Skeletal muscle tissue (tissue), 4 donors: ENCODE measurements at regions not wholly inside any gene's neighbourhood (a gene's known extent, or its start where the extent isn't known, plus 50 kb on each side); places are given as distances from the start of the nearest gene placed in this dataset. TPM values are rescaled to one million over a fixed set of nuclear protein-coding genes. Genes with fewer than 3 reads are reported as not detected.
"Not testable (repeated sequence)": the region's sequence is repeated elsewhere in the genome, so short reads cannot be mapped to it uniquely, and the experiment has no call there.

ENCODE experiments used
- H3K27ac ChIP-seq: one replicate; pipeline ENCODE4 v1.7.0; 2013; ENCODE audit warnings: mild to moderate bottlenecking, low read depth, low read length, inconsistent platforms
- H3K27me3 ChIP-seq, 3 donors: one replicate each; pipeline ENCODE4 v1.7.0; 2013; ENCODE audit warnings: low read length in 3 of 3; ENCODE audit not compliant: control insufficient read depth in 3 of 3, insufficient read depth in 3 of 3
- H3K36me3 ChIP-seq, 3 donors: one replicate each; pipeline ENCODE4 v1.7.0; 2013; ENCODE audit warnings: low read length in 3 of 3; ENCODE audit not compliant: control insufficient read depth in 3 of 3, insufficient read depth in 3 of 3
- H3K4me1 ChIP-seq, 3 donors: one replicate each; pipeline ENCODE4 v1.7.0; 2013; ENCODE audit warnings: low read length in 3 of 3, mild to moderate bottlenecking in 3 of 3; ENCODE audit not compliant: control insufficient read depth in 3 of 3, insufficient read depth in 3 of 3
- H3K4me3 ChIP-seq, 3 donors: one replicate each; pipeline ENCODE4 v1.7.0; 2013; ENCODE audit warnings: low read length in 3 of 3
- H3K9ac ChIP-seq, 3 donors: one replicate each; pipeline ENCODE4 v1.7.0; 2013; ENCODE audit warnings: low read length in 3 of 3, mild to moderate bottlenecking in 3 of 3, moderate library complexity in 2 of 3, low read depth in 1 of 3
- H3K9me3 ChIP-seq, 3 donors: one replicate each; pipeline ENCODE4 v1.7.0; 2013; ENCODE audit warnings: low read length in 3 of 3; ENCODE audit not compliant: control insufficient read depth in 3 of 3
- small RNA-seq: library from RNA; depleted of rRNA; stranded (forward); fragments of <200 nt; gene quantifications from one replicate; pipeline ENCODE3, GENCODE V24; 2014
- donor health status: Osteomylitis.

GRCh38 chr9:111096051-111096450 lies 57.8 kb upstream of the LPAR1 start:
- peaks cover 0 to 3% (median 0%) of the 10 kb centered on the region in 3 donors for H3K27me3 ChIP-seq
- no peaks in the 10 kb centered on the region for H3K36me3 ChIP-seq
- no peak overlapping the region for H3K4me3 ChIP-seq
- no peaks in the 10 kb centered on the region for H3K9me3 ChIP-seq
- H3K9ac ChIP-seq: no peak overlapping the region
- H3K4me1 ChIP-seq: peaks cover 0 to 2% (median 0%) of the 10 kb centered on the region in 3 donors
- H3K27ac ChIP-seq: no peak overlapping the region

DNA sequence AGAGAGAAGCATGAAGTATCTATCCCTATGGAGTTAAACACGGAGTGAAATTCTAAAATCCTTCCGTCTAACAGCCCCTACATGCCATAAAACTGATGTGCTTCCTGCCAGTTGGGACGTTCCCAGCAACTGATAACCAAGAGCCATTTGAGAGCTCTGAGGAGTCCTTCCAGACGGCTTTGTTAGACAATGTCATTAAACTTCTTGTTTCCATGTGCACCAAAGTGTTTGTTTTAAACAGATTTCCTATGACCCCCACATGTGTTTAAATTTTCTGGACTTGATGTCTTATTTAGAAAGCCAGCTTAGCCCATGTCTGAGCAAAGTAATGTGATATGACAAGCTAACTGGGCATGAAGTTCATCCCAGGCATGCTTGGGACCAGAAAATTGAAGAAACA lies 57.2 kb upstream of the LPAR1 start:
- H3K9ac ChIP-seq: no peak overlapping the region
- H3K4me1 ChIP-seq: peaks cover 0 to 2% (median 0%) of the 10 kb centered on the region in 3 donors
- peaks cover 0 to 3% (median 0%) of the 10 kb centered on the region in 3 donors for H3K27me3 ChIP-seq
- H3K4me3 ChIP-seq: no peak overlapping the region
- no peaks in the 10 kb centered on the region for H3K9me3 ChIP-seq
- H3K36me3 ChIP-seq: no peaks in the 10 kb centered on the region
- H3K27ac ChIP-seq: peak overlapping the region; percentile 58

- Histone ChIP-seq H3K27ac (peak overlapping the region; percentile 58), H3K27me3 (peaks cover 0 to 3% (median 0%) of the 10 kb centered on the region in 3 donors), H3K36me3 (no peaks in the 10 kb centered on the region), H3K9me3 (no peaks in the 10 kb centered on the region), H3K9ac (peak overlapping the region in 1 of 3 donors; percentile 2), H3K4me3 (no peak overlapping the region), H3K4me1 (peaks cover 0 to 2% (median 0%) of the 10 kb centered on the region in 3 donors)
These were observed 56.7 kb upstream of the LPAR1 start for GRCh38 chr9:111094958-111095357.

- no peaks in the 10 kb centered on the region for H3K9me3 ChIP-seq
- H3K27me3 ChIP-seq: peaks cover 0 to 3% (median 0%) of the 10 kb centered on the region in 3 donors
- no peak overlapping the region for H3K4me3 ChIP-seq
- H3K36me3 ChIP-seq: no peaks in the 10 kb centered on the region
- no peak overlapping the region for H3K9ac ChIP-seq
- peaks cover 0 to 2% (median 0%) of the 10 kb centered on the region in 3 donors for H3K4me1 ChIP-seq
- peak overlapping the region; percentile 58 for H3K27ac ChIP-seq
These were observed 56.2 kb upstream of the LPAR1 start for GRCh38 chr9:111094433-111094924.

- not testable (repeated sequence) for H3K27me3 ChIP-seq, H3K36me3 ChIP-seq, H3K9ac ChIP-seq, H3K4me1 ChIP-seq, H3K9me3 ChIP-seq, H3K4me3 ChIP-seq, H3K27ac ChIP-seq
These were observed 53.9 kb upstream of the LPAR1 start for GRCh38 chr9:111092167-111092566.

Small RNA genes in the stretch of these regions (small RNA-seq; reads per million reads assigned to genes)
- gene MIR7702 (not detected), gene RNY4P18 (0.23 reads per million, percentile 10 among the genes with 10 or more reads in this experiment)
